A673 (cell line): ENCODE measurements at regions not wholly inside any gene's neighbourhood (a gene's known extent, or its start where the extent isn't known, plus 50 kb on each side); places are given as distances from the start of the nearest gene placed in this dataset.
A peak's percentile ranks its signal among the peaks of the same experiment; 100 is the strongest.

Experiments
- BruUV-seq: library from RNA; stranded (reverse); fragments of 400-500 nt; replicated peaks from 2 replicates; lab custom pipeline; 2021; lab: Mats Ljungman, UMichigan
- CTCF ChIA-PET: fragments of 300-600 bp; sonication (Branson Sonifier 250); formaldehyde crosslinking; loops from one replicate; lab custom pipeline; 2022; ENCODE audit warnings: antibody characterized with exemption; lab: Charles Lee
- POLR2A ChIA-PET: fragments of 300-600 bp; sonication (Branson Sonifier 250); formaldehyde crosslinking; loops from one replicate; lab custom pipeline; 2022; ENCODE audit warnings: antibody characterized with exemption; ENCODE audit not compliant: low non-redundant PET; lab: Charles Lee
- DNase-seq: peaks from one replicate; pipeline ENCODE4 v3.0.0-alpha.2; 2015; ENCODE audit warnings: low spot score
- H3K27ac ChIP-seq: fragments of 200-600 bp; sonication (generic); 2 replicates; pipeline ENCODE4 v1.5.1; 2016; ENCODE audit warnings: mixed run types, low read depth, mild to moderate bottlenecking, mixed read lengths, antibody characterized with exemption, low read length; ENCODE audit not compliant: poor library complexity, severe bottlenecking
- H3K27me3 ChIP-seq: fragments of 200-600 bp; sonication (generic); replicated peaks from 2 replicates; pipeline ENCODE4 v1.6.1; 2017; ENCODE audit warnings: mixed run types, low read depth, mild to moderate bottlenecking, mixed read lengths, antibody characterized with exemption, low read length; ENCODE audit not compliant: insufficient read depth, poor library complexity
- H3K36me3 ChIP-seq: fragments of 200-600 bp; sonication (generic); 2 replicates; pipeline ENCODE4 v1.6.1; 2016; ENCODE audit warnings: mixed run types, mild to moderate bottlenecking, mixed read lengths, antibody characterized with exemption, low read length; ENCODE audit not compliant: insufficient read depth, poor library complexity, severe bottlenecking
- H3K4me1 ChIP-seq: fragments of 200-600 bp; sonication (generic); 2 replicates; pipeline ENCODE4 v1.6.1; 2017; ENCODE audit warnings: mixed run types, mild to moderate bottlenecking, mixed read lengths, antibody characterized with exemption, low read length; ENCODE audit not compliant: insufficient read depth, poor library complexity, severe bottlenecking
- H3K4me3 ChIP-seq: fragments of 200-600 bp; sonication (generic); 2 replicates; pipeline ENCODE4 v1.5.1; 2016; ENCODE audit warnings: low read depth, mixed run types, mild to moderate bottlenecking, mixed read lengths, low read length; ENCODE audit not compliant: poor library complexity, severe bottlenecking
- H3K9me3 ChIP-seq: fragments of 200-600 bp; sonication (generic); 2 replicates; pipeline ENCODE4 v1.6.1; 2016; ENCODE audit warnings: mixed run types, low read depth, mild to moderate bottlenecking, mixed read lengths, antibody characterized with exemption, low read length; ENCODE audit not compliant: poor library complexity, severe bottlenecking
- CTCF ChIP-seq: fragments of 300-800, 200-600 bp; sonication (generic); conservative IDR thresholded peaks from 2 replicates; pipeline ENCODE4 v1.5.1; 2017; ENCODE audit warnings: low read depth, mild to moderate bottlenecking, antibody characterized with exemption, low read length, moderate library complexity, mixed read lengths
- EZH2 ChIP-seq: fragments of 200-600 bp; sonication (generic); IDR thresholded peaks from 2 replicates; pipeline ENCODE4 v1.6.1; 2017; ENCODE audit warnings: borderline replicate concordance, low read depth, mild to moderate bottlenecking, mixed read lengths, antibody characterized with exemption, low read length; ENCODE audit not compliant: poor library complexity, severe bottlenecking
- intact Hi-C: fragments of 100-400 bp; cut with micrococcal nuclease; formaldehyde crosslinking; loops from one replicate; pipeline ENCODE4 v1.10.0; 2022; ENCODE audit not compliant: unreplicated experiment

GRCh38 chr18:50506362-50506761 is 53.5 kb upstream of the MAPK4 start:
- ChIA-PET CTCF (no interaction called here), POLR2A (no interaction called here)
- TF ChIP-seq EZH2, result no peak
- TF ChIP-seq CTCF, result no peak
- H3K36me3 ChIP-seq, result no peaks in the 10 kb centered on the region
- H3K9me3 ChIP-seq, result no peaks in the 10 kb centered on the region
- H3K27me3 ChIP-seq, result no peaks in the 10 kb centered on the region
- intact Hi-C loops, result loop anchor here (2.0 kb wide), 1 partner anchor 278 kb away; no protein-coding TSS in a partner anchor
- H3K27ac ChIP-seq, result no peak overlapping the region
- no TSS peak for BruUV-seq
- no peak overlapping the region for H3K4me3 ChIP-seq
- no peaks in the 10 kb centered on the region for H3K4me1 ChIP-seq
- no peak for DNase-seq

- CTCF ChIA-PET, result no interaction called here
- peak; percentile 41 for DNase-seq
- BruUV-seq, result no TSS peak
- TF ChIP-seq EZH2, result no peak
- TF ChIP-seq CTCF, result peak; percentile 63
- H3K27me3 ChIP-seq, result no peaks in the 10 kb centered on the region
- POLR2A ChIA-PET, result no interaction called here
- H3K4me3 ChIP-seq, result no peak overlapping the region
- H3K9me3 ChIP-seq, result no peaks in the 10 kb centered on the region
- H3K36me3 ChIP-seq, result no peaks in the 10 kb centered on the region
- H3K4me1 ChIP-seq, result no peaks in the 10 kb centered on the region
- intact Hi-C loops, result loop anchor here (2.0 kb wide), 1 partner anchor 278 kb away; no protein-coding TSS in a partner anchor
- H3K27ac ChIP-seq, result no peak overlapping the region
Measured at GRCh38 chr18:50507120-50507590, 52.7 kb upstream of the MAPK4 start.

GRCh38 chr18:50508228-50508627 is 51.7 kb upstream of the MAPK4 start:
- Histone ChIP-seq H3K4me3 (no peak overlapping the region), H3K27ac (no peak overlapping the region), H3K27me3 (no peaks in the 10 kb centered on the region), H3K4me1 (no peaks in the 10 kb centered on the region), H3K9me3 (no peaks in the 10 kb centered on the region), H3K36me3 (no peaks in the 10 kb centered on the region)
- CTCF ChIA-PET, result no interaction called here
- no peak for TF ChIP-seq EZH2
- TF ChIP-seq CTCF, result no peak
- no TSS peak for BruUV-seq
- no peak for DNase-seq
- intact Hi-C loops, result no loop called here
- POLR2A ChIA-PET, result no interaction called here
